Choroid plexus epithelial cell (primary cell): ENCODE measurements at regions not wholly inside any gene's neighbourhood (a gene's known extent, or its start where the extent isn't known, plus 50 kb on each side); places are given as distances from the start of the nearest gene placed in this dataset.

Experiments used
- DNase-seq: peaks from one replicate; pipeline ENCODE4 v3.0.0-alpha.2; 2010; ENCODE audit warnings: low read depth
- H3K4me3 ChIP-seq: 2 replicates; pipeline ENCODE4 v1.5.1; 2011; ENCODE audit warnings: low read depth, mild to moderate bottlenecking, control low read depth, low read length, moderate library complexity
- CTCF ChIP-seq: conservative IDR thresholded peaks from 2 replicates; pipeline ENCODE4 v1.5.1; 2011; ENCODE audit warnings: low read depth, mild to moderate bottlenecking, control low read depth, inconsistent platforms, low read length, moderate library complexity

- no peak for DNase-seq
- no peak overlapping the region for H3K4me3 ChIP-seq
- TF ChIP-seq CTCF, result no peak
Observed at GRCh38 chr7:28355635-28356319, 56.5 kb upstream of the CREB5 start.

- no peak overlapping the region for H3K4me3 ChIP-seq
- DNase-seq, result no peak
- TF ChIP-seq CTCF, result no peak
Observed at GRCh38 chr7:28356619-28357018, 55.7 kb upstream of the CREB5 start.

GRCh38 chr7:28358423-28358868 lies 53.9 kb upstream of the CREB5 start:
- TF ChIP-seq CTCF, result no peak
- peak; percentile 83 for DNase-seq

GRCh38 chr7:28360739-28361138 lies 51.6 kb upstream of the CREB5 start:
- no peak for DNase-seq
- no peak for TF ChIP-seq CTCF
- no peak overlapping the region for H3K4me3 ChIP-seq

More at GRCh38 chr7:28358423-28358868, 53.9 kb upstream of the CREB5 start:
- no peak overlapping the region for H3K4me3 ChIP-seq

- no peak for TF ChIP-seq CTCF
- no peak for DNase-seq
- no peak overlapping the region for H3K4me3 ChIP-seq
Observed at GRCh38 chr7:28361551-28361950, 50.8 kb upstream of the CREB5 start.

GRCh38 chr7:28362182-28362581 lies 50.1 kb upstream of the CREB5 start:
- H3K4me3 ChIP-seq, result no peak overlapping the region
- no peak for DNase-seq
- TF ChIP-seq CTCF, result no peak
